DMS53 treated with DMSO at 0.1 percent for 48 hours (cell line): ENCODE measurements at regions not wholly inside any gene's neighbourhood (a gene's known extent, or its start where the extent isn't known, plus 50 kb on each side); places are given as distances from the start of the nearest gene placed in this dataset.

Experiments used
- DNase-seq: peaks from one replicate; lab custom pipeline; 2025; ENCODE audit not compliant: unreplicated experiment; lab: John Stamatoyannopoulos, UW

GRCh38 chr14:22174412-22175277 is 414.4 kb downstream of the DAD1 start:
- no peak for DNase-seq

GRCh38 chr14:22168092-22168955 is 420.7 kb downstream of the DAD1 start:
- DNase-seq, result no peak

GRCh38 chr14:22164616-22165015 is 424.4 kb downstream of the DAD1 start:
- DNase-seq, result no peak

- DNase-seq, result no peak
These were observed 426.0 kb downstream of the DAD1 start for GRCh38 chr14:22163051-22163450.

- DNase-seq, result peak; percentile 35
These were observed 429.1 kb downstream of the DAD1 start for GRCh38 chr14:22159957-22160356.

- no peak for DNase-seq
These were observed 429.9 kb downstream of the DAD1 start for GRCh38 chr14:22159099-22159498.

- no peak for DNase-seq
These were observed 430.5 kb downstream of the DAD1 start for GRCh38 chr14:22158560-22158959.

- DNase-seq, result no peak
These were observed 433.5 kb downstream of the DAD1 start for GRCh38 chr14:22155571-22155970.

- no peak for DNase-seq
These were observed 436.1 kb downstream of the DAD1 start for GRCh38 chr14:22152903-22153302.

- DNase-seq, result no peak
These were observed 436.7 kb downstream of the DAD1 start for GRCh38 chr14:22152161-22152870.

GRCh38 chr14:22151121-22151520 is 437.9 kb downstream of the DAD1 start:
- no peak for DNase-seq

- no peak for DNase-seq
These were observed 440.0 kb downstream of the DAD1 start for GRCh38 chr14:22149058-22149457.

GRCh38 chr14:22147716-22148115 is 441.3 kb downstream of the DAD1 start:
- no peak for DNase-seq

GRCh38 chr14:22143363-22143762 is 445.7 kb downstream of the DAD1 start:
- no peak for DNase-seq

GRCh38 chr14:22140633-22141032 is 448.4 kb downstream of the DAD1 start:
- no peak for DNase-seq

- DNase-seq, result peak; percentile 1
These were observed 457.1 kb downstream of the DAD1 start for GRCh38 chr14:22131749-22132476.

- DNase-seq, result no peak
These were observed 450.5 kb upstream of the OR4E1 start for GRCh38 chr14:22124073-22124613.

GRCh38 chr14:22122829-22123560 is 449.4 kb upstream of the OR4E1 start:
- DNase-seq, result no peak

- no peak for DNase-seq
These were observed 448.7 kb upstream of the OR4E1 start for GRCh38 chr14:22122227-22122818.
